GM18526 (cell line): ENCODE measurements at regions not wholly inside any gene's neighbourhood (a gene's known extent, or its start where the extent isn't known, plus 50 kb on each side); places are given as distances from the start of the nearest gene placed in this dataset.

Source experiments
- POLR2A ChIP-seq: IDR thresholded peaks from 3 replicates; pipeline ENCODE4 v1.6.1; 2011; ENCODE audit not compliant: insufficient read length; ENCODE audit errors: extremely low read depth

- TF ChIP-seq POLR2A, result no peak
These were observed 406.0 kb downstream of the BCOR start for GRCh38 chrX:39691724-39692123.

GRCh38 chrX:39692796-39693195, 405.0 kb downstream of the BCOR start:
- no peak for TF ChIP-seq POLR2A

- TF ChIP-seq POLR2A, result no peak
These were observed 404.5 kb downstream of the BCOR start for GRCh38 chrX:39693298-39693697.

GRCh38 chrX:39703307-39703706, 394.5 kb downstream of the BCOR start:
- TF ChIP-seq POLR2A, result no peak

GRCh38 chrX:39704590-39704989, 393.2 kb downstream of the BCOR start:
- no peak for TF ChIP-seq POLR2A

GRCh38 chrX:39705290-39705689, 392.5 kb downstream of the BCOR start:
- no peak for TF ChIP-seq POLR2A

GRCh38 chrX:39709364-39709763, 388.4 kb downstream of the BCOR start:
- TF ChIP-seq POLR2A, result no peak

- TF ChIP-seq POLR2A, result no peak
These were observed 387.9 kb downstream of the BCOR start for GRCh38 chrX:39709812-39710211.

GRCh38 chrX:39710776-39711175, 387.0 kb downstream of the BCOR start:
- no peak for TF ChIP-seq POLR2A

- no peak for TF ChIP-seq POLR2A
These were observed 383.3 kb downstream of the BCOR start for GRCh38 chrX:39714471-39714870.

GRCh38 chrX:39716401-39716800, 381.4 kb downstream of the BCOR start:
- TF ChIP-seq POLR2A, result no peak

- no peak for TF ChIP-seq POLR2A
These were observed 380.8 kb downstream of the BCOR start for GRCh38 chrX:39716802-39717540.

- no peak for TF ChIP-seq POLR2A
These were observed 378.8 kb downstream of the BCOR start for GRCh38 chrX:39718981-39719380.

GRCh38 chrX:39720945-39721344, 376.8 kb downstream of the BCOR start:
- no peak for TF ChIP-seq POLR2A

GRCh38 chrX:39721566-39722279, 376.0 kb downstream of the BCOR start:
- TF ChIP-seq POLR2A, result no peak

- TF ChIP-seq POLR2A, result no peak
These were observed 373.2 kb downstream of the BCOR start for GRCh38 chrX:39724544-39724943.

GRCh38 chrX:39725114-39725513, 372.6 kb downstream of the BCOR start:
- TF ChIP-seq POLR2A, result no peak
